SK-N-SH treated with all-trans-retinoic acid at 6 μM for 48 hours (cell line): ENCODE measurements at regions not wholly inside any gene's neighbourhood (a gene's known extent, or its start where the extent isn't known, plus 50 kb on each side); places are given as distances from the start of the nearest gene placed in this dataset.

ENCODE experiments used
- ATAC-seq: fragments of 200-7000 bp; cut with Tn5 transposase; 3 replicates; pipeline ENCODE4 v1.9.1; 2020; ENCODE audit warnings: mild to moderate bottlenecking, moderate library complexity
- ARNTL ChIP-seq: fragments of 450-650 bp; formaldehyde crosslinking; IDR thresholded peaks from 2 replicates; pipeline ENCODE4 v1.5.0; 2020; ENCODE audit warnings: low read depth, mild to moderate bottlenecking, moderate library complexity, borderline replicate concordance
- BACH2 ChIP-seq: fragments of 250-450 bp; sonication (Bioruptor Pico); IDR thresholded peaks from 2 replicates; pipeline ENCODE4 v1.9.0; 2021; ENCODE audit warnings: mild to moderate bottlenecking, borderline replicate concordance
- CREB5 ChIP-seq: fragments of 250-450 bp; sonication (Bioruptor Pico); IDR thresholded peaks from 2 replicates; pipeline ENCODE4 v1.5.1; 2020; ENCODE audit warnings: low read depth, mild to moderate bottlenecking, moderate library complexity
- CSDC2 ChIP-seq: fragments of 250-450 bp; sonication (Bioruptor Pico); IDR thresholded peaks from 2 replicates; pipeline ENCODE4 v1.5.0; 2020; ENCODE audit warnings: mild to moderate bottlenecking, moderate library complexity
- CSRNP3 ChIP-seq: fragments of 250-450 bp; sonication (Bioruptor Pico); IDR thresholded peaks from 2 replicates; pipeline ENCODE4 v1.5.1; 2021; ENCODE audit warnings: mild to moderate bottlenecking, moderate library complexity
- ESRRG ChIP-seq: fragments of 250-450 bp; sonication (Bioruptor Pico); IDR thresholded peaks from 2 replicates; pipeline ENCODE4 v1.6.1; 2021; ENCODE audit warnings: mild to moderate bottlenecking
- GLIS3 ChIP-seq: fragments of 250-450 bp; sonication (Bioruptor Pico); IDR thresholded peaks from 2 replicates; pipeline ENCODE4 v1.5.0; 2020; ENCODE audit warnings: mild to moderate bottlenecking, moderate library complexity
- ISL1 ChIP-seq: fragments of 250-450 bp; sonication (Bioruptor Pico); IDR thresholded peaks from 2 replicates; pipeline ENCODE4 v2.1.2; 2022; ENCODE audit warnings: mild to moderate bottlenecking, moderate library complexity
- OSR1 ChIP-seq: fragments of 250-450 bp; sonication (Bioruptor Pico); IDR thresholded peaks from 2 replicates; pipeline ENCODE4 v1.8.0; 2022; ENCODE audit warnings: moderate library complexity, mild to moderate bottlenecking, inconsistent platforms
- PPARA ChIP-seq: fragments of 250-450 bp; sonication (Bioruptor Pico); IDR thresholded peaks from 2 replicates; pipeline ENCODE4 v1.5.0; 2020; ENCODE audit warnings: mild to moderate bottlenecking, borderline replicate concordance
- RARB ChIP-seq: fragments of 250-450 bp; sonication (Bioruptor Pico); IDR thresholded peaks from 2 replicates; pipeline ENCODE4 v1.8.0; 2021; ENCODE audit warnings: mild to moderate bottlenecking, moderate library complexity
- TCF4 ChIP-seq: fragments of 250-450 bp; sonication (Bioruptor Pico); IDR thresholded peaks from 2 replicates; pipeline ENCODE4 v1.8.0; 2021; ENCODE audit warnings: mild to moderate bottlenecking, moderate library complexity, borderline replicate concordance
- TOX ChIP-seq: fragments of 250-450 bp; sonication (Bioruptor Pico); IDR thresholded peaks from 2 replicates; pipeline ENCODE4 v1.8.0; 2021; ENCODE audit warnings: mild to moderate bottlenecking, moderate library complexity, borderline replicate concordance
- TSHZ2 ChIP-seq: fragments of 250-450 bp; sonication (Bioruptor Pico); IDR thresholded peaks from 2 replicates; pipeline ENCODE4 v1.5.0; 2020; ENCODE audit warnings: mild to moderate bottlenecking, moderate library complexity
- ZFP30 ChIP-seq: fragments of 450-650 bp; formaldehyde crosslinking; IDR thresholded peaks from 2 replicates; pipeline ENCODE4 v1.5.0; 2022; ENCODE audit warnings: mild to moderate bottlenecking, moderate library complexity
- ZNF565 ChIP-seq: fragments of 450-650 bp; formaldehyde crosslinking; conservative IDR thresholded peaks from 2 replicates; pipeline ENCODE4 v1.5.0; 2020; ENCODE audit warnings: low read depth, mild to moderate bottlenecking, moderate library complexity
- ZNF70 ChIP-seq: fragments of 450-650 bp; formaldehyde crosslinking; IDR thresholded peaks from 2 replicates; pipeline ENCODE4 v1.5.0; 2020; ENCODE audit warnings: mild to moderate bottlenecking, moderate library complexity
- ZNF8 ChIP-seq: fragments of 450-650 bp; formaldehyde crosslinking; IDR thresholded peaks from 2 replicates; pipeline ENCODE4 v1.5.0; 2020; ENCODE audit warnings: mild to moderate bottlenecking, moderate library complexity
- TF ChIP-seq, protein P1 (sequence below): fragments of 250-450 bp; sonication (Bioruptor Pico); IDR thresholded peaks from 2 replicates; pipeline ENCODE4 v1.8.0; 2020; ENCODE audit warnings: mild to moderate bottlenecking, moderate library complexity, borderline replicate concordance
- TF ChIP-seq, protein P2 (sequence below): fragments of 250-450 bp; sonication (Bioruptor Pico); IDR thresholded peaks from 2 replicates; pipeline ENCODE4 v1.8.0; 2021; ENCODE audit warnings: low read depth, mild to moderate bottlenecking, moderate library complexity, borderline replicate concordance

DNA sequence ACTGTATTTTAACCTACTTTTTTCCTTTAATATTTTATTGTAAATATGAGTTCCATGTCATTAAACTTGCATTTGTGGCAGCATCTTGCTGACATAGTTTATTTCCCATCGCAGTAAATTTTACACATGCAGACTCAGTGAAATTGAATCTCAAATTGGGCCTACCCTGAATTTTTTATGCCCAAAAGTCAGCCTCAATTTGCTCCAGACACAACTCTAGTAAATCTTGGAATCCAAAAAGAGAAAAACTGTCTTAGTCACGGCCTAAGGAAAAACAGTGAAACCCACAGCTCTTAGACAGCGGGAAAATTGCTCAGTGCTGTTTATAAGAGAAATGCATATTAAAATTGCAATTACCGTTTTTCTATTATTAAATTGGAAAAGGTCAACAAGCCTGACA lies 85.3 kb upstream of the PCSK2 start:
- ATAC-seq, result no peak
- TF ChIP-seq RARB (CRISPR knock-in tag) (no peak), CREB5 (CRISPR knock-in tag) (no peak), ZNF8 (CRISPR knock-in tag) (no peak), CSDC2 (no peak), ZNF70 (no peak), TOX (no peak), ARNTL (CRISPR knock-in tag) (no peak), ISL1 (CRISPR knock-in tag) (no peak), ZFP30 (no peak), ESRRG (CRISPR knock-in tag) (no peak), BACH2 (CRISPR knock-in tag) (no peak), PPARA (CRISPR knock-in tag) (no peak), OSR1 (CRISPR knock-in tag) (no peak), GLIS3 (CRISPR knock-in tag) (no peak)
- TF ChIP-seq, protein P1, sequence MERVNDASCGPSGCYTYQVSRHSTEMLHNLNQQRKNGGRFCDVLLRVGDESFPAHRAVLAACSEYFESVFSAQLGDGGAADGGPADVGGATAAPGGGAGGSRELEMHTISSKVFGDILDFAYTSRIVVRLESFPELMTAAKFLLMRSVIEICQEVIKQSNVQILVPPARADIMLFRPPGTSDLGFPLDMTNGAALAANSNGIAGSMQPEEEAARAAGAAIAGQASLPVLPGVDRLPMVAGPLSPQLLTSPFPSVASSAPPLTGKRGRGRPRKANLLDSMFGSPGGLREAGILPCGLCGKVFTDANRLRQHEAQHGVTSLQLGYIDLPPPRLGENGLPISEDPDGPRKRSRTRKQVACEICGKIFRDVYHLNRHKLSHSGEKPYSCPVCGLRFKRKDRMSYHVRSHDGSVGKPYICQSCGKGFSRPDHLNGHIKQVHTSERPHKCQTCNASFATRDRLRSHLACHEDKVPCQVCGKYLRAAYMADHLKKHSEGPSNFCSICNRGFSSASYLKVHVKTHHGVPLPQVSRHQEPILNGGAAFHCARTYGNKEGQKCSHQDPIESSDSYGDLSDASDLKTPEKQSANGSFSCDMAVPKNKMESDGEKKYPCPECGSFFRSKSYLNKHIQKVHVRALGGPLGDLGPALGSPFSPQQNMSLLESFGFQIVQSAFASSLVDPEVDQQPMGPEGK, result no peak

DNA sequence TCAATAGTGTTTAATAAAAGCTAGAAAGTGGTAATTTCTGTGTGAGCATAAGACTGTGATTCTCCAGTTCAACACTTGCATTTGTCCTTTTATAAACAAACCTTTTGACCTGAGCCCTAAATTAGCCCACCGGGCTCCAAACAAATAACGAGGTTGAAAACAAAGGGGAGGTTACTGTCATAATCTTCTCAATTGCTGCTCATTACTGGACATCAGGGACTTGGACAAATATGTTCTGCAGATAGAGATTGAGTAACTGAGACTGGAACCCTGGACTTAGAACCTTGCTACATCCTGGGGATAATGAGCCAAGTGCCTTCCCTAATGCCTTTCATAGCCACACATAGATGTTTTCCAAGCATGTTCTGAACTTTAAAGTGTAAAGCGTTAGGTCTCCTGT lies 84.2 kb upstream of the PCSK2 start:
- TF ChIP-seq BACH2 (CRISPR knock-in tag), result no peak
- TF ChIP-seq ZFP30, result no peak
- no peak for TF ChIP-seq TOX

GRCh38 chr20:17150858-17151257 lies 76.0 kb upstream of the PCSK2 start:
- ATAC-seq, result no peak
- TF ChIP-seq TCF4, result no peak
- no peak for TF ChIP-seq GLIS3 (CRISPR knock-in tag)
- no peak for TF ChIP-seq BACH2 (CRISPR knock-in tag)
- no peak for TF ChIP-seq ZFP30
- no peak for TF ChIP-seq TOX
- no peak for TF ChIP-seq ARNTL (CRISPR knock-in tag)
- no peak for TF ChIP-seq TSHZ2
- TF ChIP-seq ZNF565 (CRISPR knock-in tag), result no peak
- no peak for TF ChIP-seq ESRRG (CRISPR knock-in tag)
- no peak for TF ChIP-seq CSRNP3
- TF ChIP-seq ISL1 (CRISPR knock-in tag), result no peak
- no peak for TF ChIP-seq CREB5 (CRISPR knock-in tag)

More for the DNA sequence above, 84.2 kb upstream of the PCSK2 start:
- ATAC-seq, result no peak

- TF ChIP-seq ZFP30 (no peak), RARB (CRISPR knock-in tag) (no peak), TOX (no peak), ZNF8 (CRISPR knock-in tag) (no peak), TSHZ2 (no peak)
- TF ChIP-seq, protein P1, result no peak
- TF ChIP-seq, protein P2, sequence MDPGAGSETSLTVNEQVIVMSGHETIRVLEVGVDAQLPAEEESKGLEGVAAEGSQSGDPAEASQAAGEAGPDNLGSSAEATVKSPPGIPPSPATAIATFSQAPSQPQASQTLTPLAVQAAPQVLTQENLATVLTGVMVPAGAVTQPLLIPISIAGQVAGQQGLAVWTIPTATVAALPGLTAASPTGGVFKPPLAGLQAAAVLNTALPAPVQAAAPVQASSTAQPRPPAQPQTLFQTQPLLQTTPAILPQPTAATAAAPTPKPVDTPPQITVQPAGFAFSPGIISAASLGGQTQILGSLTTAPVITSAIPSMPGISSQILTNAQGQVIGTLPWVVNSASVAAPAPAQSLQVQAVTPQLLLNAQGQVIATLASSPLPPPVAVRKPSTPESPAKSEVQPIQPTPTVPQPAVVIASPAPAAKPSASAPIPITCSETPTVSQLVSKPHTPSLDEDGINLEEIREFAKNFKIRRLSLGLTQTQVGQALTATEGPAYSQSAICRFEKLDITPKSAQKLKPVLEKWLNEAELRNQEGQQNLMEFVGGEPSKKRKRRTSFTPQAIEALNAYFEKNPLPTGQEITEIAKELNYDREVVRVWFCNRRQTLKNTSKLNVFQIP (CRISPR knock-in tag), result no peak
- ATAC-seq, result no peak
These were observed 71.4 kb upstream of the PCSK2 start for GRCh38 chr20:17155401-17155800.
